SU-DHL-6 (cell line): ENCODE measurements at regions not wholly inside any gene's neighbourhood (a gene's known extent, or its start where the extent isn't known, plus 50 kb on each side); places are given as distances from the start of the nearest gene placed in this dataset.

Experiments
- CTCF ChIP-seq: fragments of 200-600 bp; sonication (generic); IDR thresholded peaks from one replicate; pipeline ENCODE4 v1.5.1; 2017; ENCODE audit warnings: antibody characterized with exemption, mild to moderate bottlenecking, low read length, moderate library complexity; ENCODE audit not compliant: insufficient read depth, poor library complexity, severe bottlenecking
- EZH2phosphoT487 ChIP-seq: fragments of 200-600 bp; sonication (generic), shearing (Covaris generic); conservative IDR thresholded peaks from 2 replicates; pipeline ENCODE4 v1.6.1; 2018; ENCODE audit warnings: mild to moderate bottlenecking, antibody characterized with exemption, low read length, moderate library complexity, mixed read lengths

GRCh38 chr21:43318841-43319781, 107.8 kb downstream of the SIK1 start:
- TF ChIP-seq CTCF, result no peak
- no peak for TF ChIP-seq EZH2phosphoT487
